ENCODE measurements at regions not wholly inside any gene's neighbourhood (a gene's known extent, or its start where the extent isn't known, plus 50 kb on each side); places are given as distances from the start of the nearest gene placed in this dataset.

DNA sequence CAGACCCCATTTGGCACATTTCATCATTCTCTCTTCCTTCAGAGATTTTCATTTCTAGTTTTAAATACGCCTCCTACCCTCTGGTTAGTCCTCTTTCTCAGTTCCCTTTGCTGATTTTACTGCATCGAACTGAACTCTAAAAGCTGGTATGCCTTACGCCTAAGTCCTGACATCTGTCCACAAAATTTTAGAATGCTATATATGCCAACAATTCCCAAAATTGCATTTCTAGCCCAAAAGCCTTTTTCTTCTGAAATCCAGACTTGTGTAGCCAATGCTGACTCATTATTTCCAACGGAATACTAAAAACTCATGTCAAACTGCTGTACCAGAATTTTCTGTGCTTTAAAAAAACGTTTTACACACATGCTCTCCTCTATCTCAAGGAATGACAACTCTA, 1124.4 kb upstream of the TENM4 start:
- intact Hi-C loops (cut with DNase I) = no loop called here
- no peaks in the 10 kb centered on the region for H3K27me3 ChIP-seq
- no peaks in the 10 kb centered on the region for H3K9me3 ChIP-seq (replicated peaks in 1 of 3)
- no peak overlapping the region for H3K27ac ChIP-seq
- no peaks in the 10 kb centered on the region for H3K36me3 ChIP-seq (replicated peaks in 1 of 2)
- H3K4me1 ChIP-seq (replicated peaks in 1 of 2) = no peaks in the 10 kb centered on the region
- no peak overlapping the region for H3K4me3 ChIP-seq
- WGBS, 4 donors = 72 to 76% (median 75%) methylated on average over 5 of the region's 5 CpGs
- TF ChIP-seq POLR2A (IDR thresholded peaks at IDR 0.05) = no peak
- TF ChIP-seq, protein P1, sequence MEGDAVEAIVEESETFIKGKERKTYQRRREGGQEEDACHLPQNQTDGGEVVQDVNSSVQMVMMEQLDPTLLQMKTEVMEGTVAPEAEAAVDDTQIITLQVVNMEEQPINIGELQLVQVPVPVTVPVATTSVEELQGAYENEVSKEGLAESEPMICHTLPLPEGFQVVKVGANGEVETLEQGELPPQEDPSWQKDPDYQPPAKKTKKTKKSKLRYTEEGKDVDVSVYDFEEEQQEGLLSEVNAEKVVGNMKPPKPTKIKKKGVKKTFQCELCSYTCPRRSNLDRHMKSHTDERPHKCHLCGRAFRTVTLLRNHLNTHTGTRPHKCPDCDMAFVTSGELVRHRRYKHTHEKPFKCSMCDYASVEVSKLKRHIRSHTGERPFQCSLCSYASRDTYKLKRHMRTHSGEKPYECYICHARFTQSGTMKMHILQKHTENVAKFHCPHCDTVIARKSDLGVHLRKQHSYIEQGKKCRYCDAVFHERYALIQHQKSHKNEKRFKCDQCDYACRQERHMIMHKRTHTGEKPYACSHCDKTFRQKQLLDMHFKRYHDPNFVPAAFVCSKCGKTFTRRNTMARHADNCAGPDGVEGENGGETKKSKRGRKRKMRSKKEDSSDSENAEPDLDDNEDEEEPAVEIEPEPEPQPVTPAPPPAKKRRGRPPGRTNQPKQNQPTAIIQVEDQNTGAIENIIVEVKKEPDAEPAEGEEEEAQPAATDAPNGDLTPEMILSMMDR (IDR thresholded peaks at IDR 0.05) = no peak
- no peak for DNase-seq

DNA sequence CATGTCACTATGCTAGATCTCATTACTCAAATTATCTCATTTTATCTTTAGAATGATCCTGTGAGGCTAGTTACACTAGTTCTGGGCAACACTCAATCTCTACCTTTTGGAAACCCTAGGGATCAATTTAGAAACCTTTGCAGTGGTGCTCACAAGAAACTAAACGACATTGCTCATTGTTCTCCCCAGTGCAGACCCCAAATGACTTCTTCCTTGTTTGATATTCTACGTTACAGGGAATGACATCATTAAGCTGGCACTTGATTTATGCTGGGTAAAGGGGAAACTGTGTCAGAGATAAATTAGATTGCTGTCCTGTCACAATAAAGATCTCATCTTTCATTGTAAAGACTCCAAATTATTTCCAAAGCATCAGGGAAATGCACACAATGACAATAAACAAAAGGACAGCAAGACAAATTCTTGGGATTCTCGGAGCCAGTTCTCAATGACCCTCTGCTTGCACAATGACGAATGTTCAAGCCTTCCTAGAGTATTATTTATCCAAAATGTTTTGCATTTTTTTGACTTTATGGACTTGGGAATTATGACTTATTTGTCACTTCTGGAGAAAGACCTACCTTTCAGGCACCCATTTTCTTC, 1121.8 kb upstream of the TENM4 start:
- no peak overlapping the region for H3K4me3 ChIP-seq
- H3K36me3 ChIP-seq (replicated peaks in 1 of 2) = no peaks in the 10 kb centered on the region
- H3K27ac ChIP-seq = no peak overlapping the region
- no peaks in the 10 kb centered on the region for H3K4me1 ChIP-seq (replicated peaks in 1 of 2)
- no peaks in the 10 kb centered on the region for H3K27me3 ChIP-seq
- 50 to 54% (median 53%) methylated on average over 4 of the region's 4 CpGs for WGBS, 4 donors
- no peaks in the 10 kb centered on the region for H3K9me3 ChIP-seq (replicated peaks in 1 of 3)
- no peak for TF ChIP-seq POLR2A (IDR thresholded peaks at IDR 0.05)
- TF ChIP-seq, protein P1 (IDR thresholded peaks at IDR 0.05) = no peak
- DNase-seq = no peak
- intact Hi-C loops (cut with DNase I) = no loop called here

DNA sequence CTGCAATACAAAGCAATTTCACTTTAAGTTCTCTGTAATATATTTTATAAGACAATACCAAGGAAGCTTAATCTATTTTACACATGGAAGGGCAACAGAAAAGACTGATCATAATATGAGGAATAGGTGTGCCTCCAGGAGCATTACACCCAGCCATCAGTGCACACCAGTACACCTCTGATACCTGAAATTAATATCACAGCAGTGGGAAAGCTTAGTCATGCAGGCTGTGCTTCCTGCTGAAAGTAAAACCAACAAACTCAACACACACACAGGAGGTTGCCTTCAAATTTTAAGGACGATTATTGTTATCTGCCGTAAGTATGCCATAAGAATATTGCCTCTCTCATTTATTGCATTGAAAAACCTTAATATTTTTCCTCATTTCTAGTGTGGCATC, 1119.1 kb upstream of the TENM4 start:
- Histone ChIP-seq H3K36me3 (replicated peaks in 1 of 2) (no peaks in the 10 kb centered on the region), H3K9me3 (replicated peaks in 1 of 3) (no peaks in the 10 kb centered on the region), H3K27me3 (no peaks in the 10 kb centered on the region), H3K27ac (no peak overlapping the region), H3K4me3 (no peak overlapping the region), H3K4me1 (replicated peaks in 1 of 2) (no peaks in the 10 kb centered on the region)
- intact Hi-C loops (cut with DNase I) = no loop called here
- no peak for TF ChIP-seq POLR2A (IDR thresholded peaks at IDR 0.05)
- TF ChIP-seq, protein P1 (IDR thresholded peaks at IDR 0.05) = no peak
- no peak for DNase-seq
- WGBS, 4 donors = 82 to 90% (median 86%) methylated on average over 2 of the region's 2 CpGs

DNA sequence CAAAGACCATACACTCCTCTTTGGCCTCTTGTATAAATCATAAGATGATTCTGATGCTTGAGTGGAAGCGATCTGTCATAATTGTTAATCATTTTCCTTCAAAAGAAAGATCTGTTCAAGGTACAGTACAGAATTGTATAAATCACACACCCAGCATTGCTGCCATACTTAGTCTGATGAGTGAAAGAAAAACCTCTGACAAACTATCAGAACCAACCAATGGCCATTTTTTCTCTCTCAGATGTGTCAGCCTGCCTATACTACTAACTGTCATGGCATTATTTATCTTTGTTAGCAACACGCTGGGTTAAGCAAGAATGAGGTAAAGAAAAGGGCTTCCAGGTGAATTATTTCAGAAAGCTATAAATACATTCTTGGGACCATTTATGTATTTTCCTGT, 1112.7 kb upstream of the TENM4 start:
- H3K36me3 ChIP-seq (replicated peaks in 1 of 2) = no peaks in the 10 kb centered on the region
- H3K9me3 ChIP-seq (replicated peaks in 1 of 3) = no peaks in the 10 kb centered on the region
- H3K4me1 ChIP-seq (replicated peaks in 1 of 2) = no peaks in the 10 kb centered on the region
- 69 to 86% (median 82%) methylated on average over 2 of the region's 2 CpGs for WGBS, 4 donors
- no peaks in the 10 kb centered on the region for H3K27me3 ChIP-seq
- intact Hi-C loops (cut with DNase I) = no loop called here
- TF ChIP-seq, protein P1 (IDR thresholded peaks at IDR 0.05) = no peak
- no peak for TF ChIP-seq POLR2A (IDR thresholded peaks at IDR 0.05)
- DNase-seq = no peak
- H3K27ac ChIP-seq = no peak overlapping the region
- no peak overlapping the region for H3K4me3 ChIP-seq

Data from adrenal gland (tissue), 9 donors.